Pancreas (tissue), 10 donors: ENCODE measurements at regions not wholly inside any gene's neighbourhood (a gene's known extent, or its start where the extent isn't known, plus 50 kb on each side); places are given as distances from the start of the nearest gene placed in this dataset.
"Not testable (repeated sequence)": the region's sequence is repeated elsewhere in the genome, so short reads cannot be mapped to it uniquely, and the experiment has no call there.

Experiments
- ATAC-seq, 4 donors: fragments of 200-7000 bp; cut with Tn5 transposase; one replicate each; pipeline versions ENCODE4 v1.8.0 to v1.9.1; 2020; ENCODE audit warnings: mild to moderate bottlenecking in 4 of 4, moderate library complexity in 4 of 4
- DNase-seq, 6 donors: peaks; one replicate each; pipeline ENCODE4 v3.0.0-alpha.2; 2020
- FAIRE-seq: peaks from 2 replicates; lab custom pipeline; 2012; peaks lifted over from hg19 to GRCh38; lab: Jason Lieb, UNC
- H3K27ac ChIP-seq, 4 donors: fragments of 200-600 bp; sonication (generic); 1 replicate in 3 of 4; 2 replicates in 1 of 4; pipeline versions ENCODE4 v1.5.0 to v1.8.0; 2020
- H3K27me3 ChIP-seq, 4 donors: fragments of 200-600 bp; one replicate each; pipeline ENCODE4 v1.8.0; 2021
- H3K36me3 ChIP-seq, 3 donors: fragments of 200-600 bp; sonication (generic) in 1 of 3; one replicate each; pipeline versions ENCODE4 v1.5.0 to v1.8.0; 2020 to 2021
- H3K4me1 ChIP-seq, 3 donors: fragments of 200-600 bp; one replicate each; pipeline ENCODE4 v1.8.0; 2021
- H3K4me3 ChIP-seq, 4 donors: fragments of 200-600 bp; sonication (generic) in 2 of 4; one replicate each; pipeline versions ENCODE4 v1.5.0 to v1.8.0; 2020 to 2021
- H3K9me3 ChIP-seq, 4 donors: fragments of 200-600 bp; one replicate each; pipeline ENCODE4 v1.8.0; 2021
- WGBS, 2 donors: extraction: QIAGEN DNeasy Blood & Tissue Kit; methylation state at CpG; one replicate each; pipeline ENCODE4 v1.1.7; 2013; 5-methylcytosine and 5-hydroxymethylcytosine counted together
- intact Hi-C, 3 donors: fragments of 100-400 bp; cut with DNase I; formaldehyde crosslinking; loops; one replicate each; pipeline versions ENCODE4 v1.11.1 to v1.14.2; 2022
- TF ChIP-seq, protein P1 (sequence below), 4 donors: fragments of 200-600 bp; sonication (generic) in 3 of 4; IDR thresholded peaks; one replicate each; pipeline versions ENCODE4 v1.5.0 to v1.8.0; 2021; ENCODE audit warnings: antibody characterized with exemption in 4 of 4
- donor health status: healthy with polysubstance abuse.
- donor health status: DM: no; HTN: no; CAD: no; lungs with moderate emphysema.
- donor health status: DM: no; HTN: no; CAD: no.
- donor health status: control.
- donor health status: control.
- donor health status: Bipolar disorder and iron deficiency.
- donor health status: DM: yes; HTN: yes; CAD: no.
- donor health status: DM: no; HTN: no; CAD: no.
- donor health status: DM: no; HTN: no; CAD: no.
- donor health status: DM: yes; HTN: yes; CAD: no.

DNA sequence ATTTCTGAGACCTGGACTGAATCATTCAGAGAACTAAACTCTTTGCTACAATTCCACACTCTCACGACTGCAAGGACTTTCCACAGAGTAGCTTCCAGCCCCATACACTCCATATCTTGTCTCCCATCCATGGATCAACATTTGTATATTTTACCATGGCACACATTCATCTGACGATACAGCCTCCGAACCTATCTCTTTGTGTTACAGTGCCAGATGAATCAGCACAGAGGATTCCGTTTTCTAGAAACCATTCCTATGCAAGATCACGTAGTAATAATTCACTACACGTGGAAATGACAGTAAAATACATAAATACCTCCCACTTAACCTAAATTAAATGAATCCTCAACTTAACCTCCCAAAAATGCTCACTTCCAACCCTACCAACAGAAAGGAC is 110.0 kb upstream of the PRDX6 start:
- Histone ChIP-seq H3K4me1 (no peaks in the 10 kb centered on the region), H3K36me3 (no peaks in the 10 kb centered on the region), H3K9me3 (no peaks in the 10 kb centered on the region), H3K27ac (no peak overlapping the region), H3K27me3 (no peaks in the 10 kb centered on the region), H3K4me3 (no peak overlapping the region)
- DNase-seq (no peak), FAIRE-seq (no peak), ATAC-seq (no peak)
- intact Hi-C loops: no loop called here
- TF ChIP-seq, protein P1, sequence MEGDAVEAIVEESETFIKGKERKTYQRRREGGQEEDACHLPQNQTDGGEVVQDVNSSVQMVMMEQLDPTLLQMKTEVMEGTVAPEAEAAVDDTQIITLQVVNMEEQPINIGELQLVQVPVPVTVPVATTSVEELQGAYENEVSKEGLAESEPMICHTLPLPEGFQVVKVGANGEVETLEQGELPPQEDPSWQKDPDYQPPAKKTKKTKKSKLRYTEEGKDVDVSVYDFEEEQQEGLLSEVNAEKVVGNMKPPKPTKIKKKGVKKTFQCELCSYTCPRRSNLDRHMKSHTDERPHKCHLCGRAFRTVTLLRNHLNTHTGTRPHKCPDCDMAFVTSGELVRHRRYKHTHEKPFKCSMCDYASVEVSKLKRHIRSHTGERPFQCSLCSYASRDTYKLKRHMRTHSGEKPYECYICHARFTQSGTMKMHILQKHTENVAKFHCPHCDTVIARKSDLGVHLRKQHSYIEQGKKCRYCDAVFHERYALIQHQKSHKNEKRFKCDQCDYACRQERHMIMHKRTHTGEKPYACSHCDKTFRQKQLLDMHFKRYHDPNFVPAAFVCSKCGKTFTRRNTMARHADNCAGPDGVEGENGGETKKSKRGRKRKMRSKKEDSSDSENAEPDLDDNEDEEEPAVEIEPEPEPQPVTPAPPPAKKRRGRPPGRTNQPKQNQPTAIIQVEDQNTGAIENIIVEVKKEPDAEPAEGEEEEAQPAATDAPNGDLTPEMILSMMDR (IDR thresholded peaks at IDR 0.05): no peak
- 82% methylated on average over 6 of the region's 6 CpGs for WGBS, 2 donors

DNA sequence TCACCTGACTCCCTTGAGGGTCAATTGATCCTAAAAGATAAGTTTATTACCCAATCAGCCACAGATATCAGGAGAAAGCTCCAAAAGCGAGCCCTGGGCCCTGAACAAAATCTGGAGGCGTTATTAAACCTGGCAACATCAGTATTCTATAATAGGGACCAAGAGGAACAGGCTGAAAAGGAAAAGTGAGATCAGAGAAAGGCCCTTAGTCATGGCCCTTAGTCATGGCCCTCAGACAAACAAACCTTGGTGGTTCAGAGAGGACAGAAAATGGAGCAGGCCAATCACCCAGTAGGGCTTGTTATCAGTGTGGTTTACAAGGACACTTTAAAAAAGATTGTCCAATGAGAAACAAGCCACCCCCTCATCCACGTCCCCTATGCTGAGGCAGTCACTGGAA is 106.5 kb upstream of the PRDX6 start:
- H3K27ac ChIP-seq, DNase-seq, H3K4me3 ChIP-seq, H3K4me1 ChIP-seq, H3K27me3 ChIP-seq, H3K9me3 ChIP-seq, FAIRE-seq, H3K36me3 ChIP-seq, ATAC-seq, intact Hi-C loops: not testable (repeated sequence)
- 84 to 92% methylated on average over 3 of the region's 3 CpGs for WGBS, 2 donors

DNA sequence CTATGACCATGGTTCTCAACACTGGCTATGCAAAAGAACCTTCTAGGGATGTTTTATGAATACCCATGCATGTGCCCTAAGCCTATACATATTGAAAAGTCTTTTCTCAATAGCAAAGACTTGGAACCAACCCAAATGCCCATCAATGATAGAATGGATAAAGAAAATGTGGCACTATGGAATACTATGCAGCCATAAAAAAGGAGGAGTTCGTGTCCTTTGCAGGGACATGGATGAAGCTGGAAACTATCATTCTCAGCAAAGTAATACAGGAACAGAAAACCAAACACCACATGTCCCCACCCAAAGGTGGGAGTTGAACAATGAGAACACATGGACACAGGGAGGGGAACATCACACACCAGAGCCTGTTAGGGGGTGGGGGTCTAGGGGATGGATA is 101.1 kb upstream of the PRDX6 start:
- H3K27me3 ChIP-seq, H3K36me3 ChIP-seq, ATAC-seq, H3K27ac ChIP-seq, intact Hi-C loops, H3K9me3 ChIP-seq, DNase-seq, H3K4me1 ChIP-seq, H3K4me3 ChIP-seq, FAIRE-seq: not testable (repeated sequence)
- 75 to 85% methylated on average over 1 of the region's 1 CpG for WGBS, 2 donors

DNA sequence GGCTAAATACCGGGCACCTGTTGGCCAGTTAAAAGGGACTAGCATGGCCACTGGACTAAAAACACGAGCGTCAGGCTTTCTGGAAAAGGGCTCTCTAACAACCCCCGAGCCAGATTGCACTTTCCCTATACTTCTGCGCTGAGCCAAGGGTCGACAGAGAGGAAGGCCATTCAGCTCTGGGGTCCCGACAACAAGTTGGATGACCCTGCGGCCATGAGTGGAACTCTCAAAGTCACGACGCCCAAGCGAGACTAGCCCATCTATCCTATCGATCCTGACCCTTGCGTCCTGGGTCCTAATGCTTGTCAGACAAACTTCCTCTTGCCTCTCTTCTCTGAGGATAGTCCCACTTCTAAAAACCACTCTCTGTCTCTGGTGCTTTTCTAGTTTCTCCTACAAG is 99.9 kb upstream of the PRDX6 start:
- FAIRE-seq (no peak), DNase-seq (no peak), ATAC-seq (no peak)
- 91 to 98% methylated on average over 13 of the region's 13 CpGs for WGBS, 2 donors
- intact Hi-C loops: no loop called here
- no peak overlapping the region for H3K4me3 ChIP-seq
- TF ChIP-seq, protein P1 (IDR thresholded peaks at IDR 0.05): no peak
- no peaks in the 10 kb centered on the region for H3K4me1 ChIP-seq
- H3K27ac ChIP-seq: no peak overlapping the region
- H3K27me3 ChIP-seq: no peaks in the 10 kb centered on the region
- H3K36me3 ChIP-seq: no peaks in the 10 kb centered on the region
- H3K9me3 ChIP-seq: no peaks in the 10 kb centered on the region

DNA sequence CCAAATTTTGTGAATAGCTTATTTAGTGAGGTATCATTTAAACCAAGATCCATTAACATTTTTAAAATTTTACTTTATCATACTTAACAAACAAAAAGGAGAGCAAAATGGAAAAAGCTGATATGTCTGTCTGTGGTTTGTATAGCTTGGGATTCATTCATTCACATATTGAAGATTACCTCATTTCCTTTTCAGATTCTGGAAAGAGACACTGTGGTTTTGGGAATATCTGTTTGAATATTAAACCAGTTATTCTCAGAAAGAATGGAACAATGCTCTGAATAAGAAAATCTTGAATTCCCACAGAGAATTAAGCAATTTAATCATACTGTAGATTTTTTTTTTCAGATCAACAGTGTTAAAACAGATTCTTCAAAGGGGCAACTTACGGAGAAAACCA is 93.8 kb upstream of the PRDX6 start:
- TF ChIP-seq, protein P1 (IDR thresholded peaks at IDR 0.05): no peak
- Histone ChIP-seq H3K4me3 (no peak overlapping the region), H3K27me3 (no peaks in the 10 kb centered on the region), H3K36me3 (no peaks in the 10 kb centered on the region), H3K9me3 (no peaks in the 10 kb centered on the region), H3K27ac (no peak overlapping the region), H3K4me1 (no peaks in the 10 kb centered on the region)
- DNase-seq (no peak), FAIRE-seq (no peak), ATAC-seq (no peak)
- intact Hi-C loops: no loop called here
- WGBS, 2 donors: 93 to 97% methylated on average over 1 of the region's 1 CpG

DNA sequence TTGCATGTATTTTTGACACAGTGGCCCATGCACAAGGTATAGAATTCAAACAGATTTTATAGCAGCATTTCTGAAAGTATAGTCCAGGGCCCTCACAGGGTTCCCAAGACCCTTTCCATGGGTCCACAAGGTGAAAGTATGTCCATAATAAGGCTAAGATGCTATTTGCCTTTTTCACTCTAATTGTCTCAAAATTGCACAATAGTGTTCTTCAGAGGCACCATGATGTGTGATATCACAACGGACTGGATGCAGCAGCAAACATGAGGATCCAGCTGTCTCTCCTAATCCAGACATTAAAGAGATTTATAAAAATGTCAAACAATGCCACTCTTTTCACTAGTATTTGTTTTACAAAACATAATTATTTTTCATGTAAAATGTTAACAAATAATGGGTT is 88.8 kb upstream of the PRDX6 start:
- no peak for ATAC-seq
- no peaks in the 10 kb centered on the region for H3K27me3 ChIP-seq
- TF ChIP-seq, protein P1 (IDR thresholded peaks at IDR 0.05): no peak
- H3K4me3 ChIP-seq: no peak overlapping the region
- H3K36me3 ChIP-seq: no peaks in the 10 kb centered on the region
- FAIRE-seq: no peak
- no peak overlapping the region for H3K27ac ChIP-seq
- intact Hi-C loops: no loop called here
- 86 to 90% methylated on average over 1 of the region's 1 CpG for WGBS, 2 donors
- no peak for DNase-seq
- no peaks in the 10 kb centered on the region for H3K4me1 ChIP-seq
- H3K9me3 ChIP-seq: no peaks in the 10 kb centered on the region
